Upper lobe of left lung (tissue), 4 donors: ENCODE measurements at regions not wholly inside any gene's neighbourhood (a gene's known extent, or its start where the extent isn't known, plus 50 kb on each side); places are given as distances from the start of the nearest gene placed in this dataset.

ENCODE experiments used
- CTCF ChIP-seq, 6 experiments: fragments of 450-650 bp in 4 of 6; fragments of 200-600 bp in 2 of 6; sonication (generic) in 2 of 6; IDR thresholded peaks; one replicate each; pipeline ENCODE4 v1.5.1; 2016 to 2019; ENCODE audit warnings: antibody characterized with exemption in 6 of 6
- EP300 ChIP-seq, 4 donors: sonication (generic); formaldehyde crosslinking; IDR thresholded peaks; one replicate each; pipeline ENCODE4 v1.5.1; 2017; ENCODE audit warnings: antibody characterized with exemption in 4 of 4, control low read depth in 2 of 4
- POLR2A ChIP-seq, 4 donors: fragments of 450-650 bp; IDR thresholded peaks; one replicate each; pipeline ENCODE4 v1.5.1; 2016 to 2017; ENCODE audit warnings: antibody characterized with exemption in 4 of 4, mild to moderate bottlenecking in 2 of 4
- POLR2AphosphoS5 ChIP-seq, 2 donors: sonication (generic); formaldehyde crosslinking; IDR thresholded peaks; one replicate each; pipeline ENCODE4 v1.5.1; 2017; ENCODE audit warnings: antibody characterized with exemption in 2 of 2

DNA sequence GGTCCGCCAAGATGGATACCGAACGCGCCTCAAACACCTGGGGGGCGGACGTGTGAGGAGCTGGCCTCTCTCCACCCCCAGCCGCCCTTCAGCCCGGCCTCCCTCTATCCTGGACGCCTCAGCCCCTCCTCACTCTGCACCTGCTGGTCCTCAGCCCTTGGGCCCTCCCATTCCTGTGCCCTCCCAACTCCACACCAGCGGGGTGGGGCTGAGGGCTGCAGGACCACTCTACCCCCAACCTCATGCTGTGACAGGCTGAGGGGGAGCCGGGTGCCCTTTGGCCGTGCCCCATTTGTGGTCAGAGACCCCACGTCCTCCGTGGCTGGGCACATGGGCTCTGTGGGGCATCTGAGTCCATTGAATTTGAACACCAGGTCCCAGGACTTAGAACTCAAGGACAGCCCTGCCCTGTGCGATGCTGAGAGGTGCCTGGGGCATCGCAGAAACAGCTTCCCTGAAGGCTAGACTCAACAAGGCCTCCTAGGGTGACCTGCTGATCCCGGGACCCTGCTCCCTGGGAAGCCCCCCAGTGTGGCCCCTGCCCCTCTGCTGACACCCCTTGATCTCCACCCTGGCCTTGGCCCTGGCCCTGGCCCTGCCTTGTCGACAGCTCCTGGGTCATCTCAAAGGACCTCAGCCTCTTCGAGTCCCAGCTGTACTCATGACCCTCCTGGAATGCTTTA is 82.0 kb upstream of the SFSWAP start:
- TF ChIP-seq POLR2AphosphoS5 (IDR thresholded peaks at IDR 0.05) = no peak
- TF ChIP-seq CTCF (IDR thresholded peaks at IDR 0.05) = no peak
- TF ChIP-seq EP300 (IDR thresholded peaks at IDR 0.05) = no peak
- TF ChIP-seq POLR2A (IDR thresholded peaks at IDR 0.05) = no peak
